Liver (tissue), 8 donors: ENCODE measurements at regions not wholly inside any gene's neighbourhood (a gene's known extent, or its start where the extent isn't known, plus 50 kb on each side); places are given as distances from the start of the nearest gene placed in this dataset.

Source experiments
- DNase-seq: peaks from one replicate; pipeline ENCODE4 v3.0.0-alpha.2; 2017; ENCODE audit warnings: low spot score
- H3K27ac ChIP-seq, 2 donors: one replicate each; pipeline ENCODE4 v1.7.0; 2013; ENCODE audit warnings: inconsistent platforms in 2 of 2, low read length in 2 of 2, control low read depth in 1 of 2, low read depth in 1 of 2, mild to moderate bottlenecking in 1 of 2
- H3K27me3 ChIP-seq, 4 donors: one replicate each; pipeline versions ENCODE4 v1.6.1 to v1.7.0; 2013; ENCODE audit warnings: low read length in 3 of 4, inconsistent platforms in 1 of 4, mild to moderate bottlenecking in 1 of 4, moderate library complexity in 1 of 4; ENCODE audit not compliant: control insufficient read depth in 4 of 4, insufficient read depth in 4 of 4
- H3K36me3 ChIP-seq, 4 donors: one replicate each; pipeline versions ENCODE4 v1.6.1 to v1.7.0; 2013; ENCODE audit warnings: low read length in 3 of 4, mild to moderate bottlenecking in 3 of 4, low read depth in 1 of 4, moderate library complexity in 1 of 4; ENCODE audit not compliant: control insufficient read depth in 4 of 4, insufficient read depth in 3 of 4
- H3K4me1 ChIP-seq, 4 donors: one replicate each; pipeline versions ENCODE4 v1.6.1 to v1.7.0; 2013; ENCODE audit warnings: low read length in 3 of 4, mild to moderate bottlenecking in 3 of 4, moderate library complexity in 1 of 4; ENCODE audit not compliant: control insufficient read depth in 4 of 4, insufficient read depth in 4 of 4
- H3K4me3 ChIP-seq, 3 donors: one replicate each; pipeline versions ENCODE4 v1.6.1 to v1.7.0; 2013; ENCODE audit warnings: low read length in 3 of 3, control low read depth in 1 of 3, low read depth in 1 of 3, mild to moderate bottlenecking in 1 of 3
- H3K9ac ChIP-seq, 2 donors: one replicate each; pipeline ENCODE4 v1.7.0; 2013; ENCODE audit warnings: low read length in 2 of 2, mild to moderate bottlenecking in 2 of 2, moderate library complexity in 2 of 2, control low read depth in 1 of 2, low read depth in 1 of 2
- H3K9me3 ChIP-seq, 4 donors: one replicate each; pipeline versions ENCODE4 v1.6.1 to v1.7.0; 2013; ENCODE audit warnings: low read length in 3 of 4; ENCODE audit not compliant: control insufficient read depth in 4 of 4
- ATF3 ChIP-seq: IDR thresholded peaks from 2 replicates; pipeline ENCODE4 v1.6.1; 2016; ENCODE audit warnings: antibody characterized with exemption
- EGR1 ChIP-seq, 2 donors: IDR thresholded peaks; 2 replicates each; pipeline ENCODE4 v1.6.1; 2016 to 2018; ENCODE audit warnings: antibody characterized with exemption in 2 of 2, low read depth in 2 of 2
- FOXA1 ChIP-seq: IDR thresholded peaks from 2 replicates; pipeline ENCODE4 v1.6.1; 2016; ENCODE audit warnings: antibody characterized with exemption
- FOXA2 ChIP-seq: IDR thresholded peaks from 2 replicates; pipeline ENCODE4 v1.6.1; 2016; ENCODE audit warnings: antibody characterized with exemption
- GABPA ChIP-seq, 2 donors: IDR thresholded peaks in 1 of 2; conservative IDR thresholded peaks in 1 of 2; 2 replicates each; pipeline ENCODE4 v1.6.1; 2016; ENCODE audit warnings: antibody characterized with exemption in 2 of 2, mild to moderate bottlenecking in 1 of 2, moderate library complexity in 1 of 2
- HNF4A ChIP-seq, 2 donors: conservative IDR thresholded peaks; 2 replicates each; pipeline ENCODE4 v1.6.1; 2016; ENCODE audit warnings: antibody characterized with exemption in 2 of 2, mild to moderate bottlenecking in 2 of 2
- HNF4G ChIP-seq: IDR thresholded peaks from 2 replicates; pipeline ENCODE4 v1.6.1; 2016; ENCODE audit warnings: antibody characterized with exemption
- JUND ChIP-seq, 2 donors: IDR thresholded peaks; 2 replicates each; pipeline ENCODE4 v1.6.1; 2016; ENCODE audit warnings: antibody characterized with exemption in 2 of 2
- MAX ChIP-seq: IDR thresholded peaks from 2 replicates; pipeline ENCODE4 v1.6.1; 2016; ENCODE audit warnings: antibody characterized with exemption
- NR2F2 ChIP-seq: IDR thresholded peaks from 2 replicates; pipeline ENCODE4 v1.6.1; 2016; ENCODE audit warnings: antibody characterized with exemption
- RAD21 ChIP-seq, 2 donors: IDR thresholded peaks; 2 replicates each; pipeline ENCODE4 v1.6.1; 2016; ENCODE audit warnings: antibody characterized with exemption in 2 of 2, mild to moderate bottlenecking in 2 of 2
- REST ChIP-seq: IDR thresholded peaks from 2 replicates; pipeline ENCODE4 v1.6.1; 2016; ENCODE audit warnings: antibody characterized with exemption, mild to moderate bottlenecking
- RXRA ChIP-seq, 2 donors: IDR thresholded peaks; 2 replicates each; pipeline ENCODE4 v1.6.1; 2017 to 2018; ENCODE audit warnings: antibody characterized with exemption in 2 of 2, mild to moderate bottlenecking in 1 of 2
- SP1 ChIP-seq: IDR thresholded peaks from 2 replicates; pipeline ENCODE4 v1.6.1; 2018; ENCODE audit warnings: antibody characterized with exemption, mild to moderate bottlenecking
- TAF1 ChIP-seq: conservative IDR thresholded peaks from 2 replicates; pipeline ENCODE4 v1.6.1; 2016; ENCODE audit warnings: antibody characterized with exemption, mild to moderate bottlenecking
- YY1 ChIP-seq: IDR thresholded peaks from 2 replicates; pipeline ENCODE4 v1.6.1; 2016; ENCODE audit warnings: antibody characterized with exemption, mild to moderate bottlenecking
- ZBTB33 ChIP-seq: IDR thresholded peaks from 2 replicates; pipeline ENCODE4 v1.6.1; 2016; ENCODE audit warnings: antibody characterized with exemption
- WGBS: extraction: QIAGEN DNeasy Blood & Tissue Kit; methylation state at CpG from one replicate; pipeline ENCODE4 v1.1.7; 2013; 5-methylcytosine and 5-hydroxymethylcytosine counted together
- TF ChIP-seq, protein P1 (sequence below): fragments of 150-350 bp; IDR thresholded peaks from 2 replicates; pipeline ENCODE4 v1.5.1; 2017; ENCODE audit warnings: improper control_type of control experiment, low read depth, low read length; ENCODE audit not compliant: missing input control
- donor health status: healthy.
- donor health status: healthy.
- donor health status: healthy.
- donor health status: healthy.
- donor health status: healthy.

DNA sequence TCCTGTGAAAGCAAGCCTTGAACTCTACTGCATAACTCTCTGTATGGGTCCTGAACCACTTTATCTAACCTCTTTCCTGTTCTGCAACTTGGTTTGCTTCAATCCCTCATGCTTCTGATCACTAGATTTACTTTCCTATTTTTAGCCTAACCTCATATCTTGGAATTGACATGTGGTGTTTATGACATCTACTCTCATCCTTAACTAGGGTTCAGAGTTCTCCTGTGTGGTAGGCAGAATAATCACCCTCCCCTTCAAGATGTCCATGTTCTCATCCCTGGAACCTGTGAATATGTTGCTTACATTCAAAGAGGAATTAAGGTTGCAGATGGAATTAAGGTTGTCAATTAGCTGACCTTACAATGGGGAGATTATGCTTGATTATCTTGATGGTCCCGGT, 67.4 kb upstream of the STXBP6 start:
- Histone ChIP-seq H3K27ac (no peak overlapping the region), H3K27me3 (no peaks in the 10 kb centered on the region), H3K4me3 (no peak overlapping the region), H3K36me3 (no peaks in the 10 kb centered on the region), H3K9me3 (no peaks in the 10 kb centered on the region), H3K9ac (no peak overlapping the region), H3K4me1 (no peaks in the 10 kb centered on the region)
- WGBS: 90% methylated on average over 1 of the region's 1 CpG
- DNase-seq: no peak
- TF ChIP-seq HNF4A (conservative IDR thresholded peaks at IDR 0.05) (no peak), RAD21 (IDR thresholded peaks at IDR 0.05) (no peak), YY1 (no peak), SP1 (no peak), ZBTB33 (no peak), FOXA2 (no peak)

DNA sequence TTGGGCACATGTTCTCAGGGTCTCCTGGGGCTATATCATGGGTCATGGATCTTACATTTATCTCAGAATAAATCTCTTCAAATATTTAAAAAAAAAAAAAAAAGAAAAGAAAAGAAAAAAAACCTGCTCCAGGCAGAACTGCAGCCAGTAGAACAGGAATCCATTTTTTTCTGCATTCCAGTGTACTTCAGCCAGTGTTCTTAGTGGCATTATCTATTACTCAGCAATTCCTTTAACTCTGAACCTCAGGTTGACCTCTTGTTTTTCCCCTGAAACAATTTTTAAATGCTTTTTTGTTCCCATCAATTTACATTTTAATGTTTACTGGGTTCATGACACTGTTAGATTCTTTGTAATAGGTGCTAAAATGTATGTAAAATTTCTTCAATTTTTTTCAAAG, 66.7 kb upstream of the STXBP6 start:
- no peak for DNase-seq
- no peaks in the 10 kb centered on the region for H3K4me1 ChIP-seq

DNA sequence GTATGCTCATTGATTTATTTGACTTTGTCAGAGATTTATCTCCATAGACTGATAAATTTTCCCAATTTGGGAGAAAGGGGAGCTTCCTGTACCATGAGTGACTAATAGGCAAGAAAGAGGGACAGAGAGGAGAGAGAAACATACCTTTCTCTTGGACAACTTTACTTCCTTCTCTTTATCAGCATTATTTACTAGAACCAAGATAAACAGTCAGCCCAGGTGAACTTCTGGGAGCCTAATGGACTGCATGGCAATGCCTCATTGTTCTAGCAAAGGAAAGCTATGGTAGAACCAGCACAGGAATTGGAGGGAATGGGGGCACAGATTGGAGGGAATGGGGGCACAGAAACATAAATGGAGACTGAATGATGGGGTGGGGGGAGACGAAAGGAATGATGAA, 63.4 kb upstream of the STXBP6 start:
- no peaks in the 10 kb centered on the region for H3K36me3 ChIP-seq
- no peak overlapping the region for H3K9ac ChIP-seq
- H3K27me3 ChIP-seq: peaks cover 0 to 5% (median 0%) of the 10 kb centered on the region in 4 donors
- TF ChIP-seq SP1: no peak
- TF ChIP-seq FOXA2: no peak
- no peak for TF ChIP-seq RXRA (IDR thresholded peaks at IDR 0.05)
- no peak for TF ChIP-seq JUND (IDR thresholded peaks at IDR 0.05)
- TF ChIP-seq NR2F2: no peak
- no peak for TF ChIP-seq GABPA (IDR thresholded peaks at IDR 0.05 in 1 of 2, conservative IDR thresholded peaks at IDR 0.05 in 1 of 2)
- TF ChIP-seq HNF4G: no peak
- no peak for TF ChIP-seq MAX
- TF ChIP-seq TAF1: no peak
- no peak for TF ChIP-seq YY1
- TF ChIP-seq EGR1 (IDR thresholded peaks at IDR 0.05; ENCODE audit: low read depth in 2 of 2): no peak
- no peak for TF ChIP-seq ZBTB33
- no peak for TF ChIP-seq FOXA1
- TF ChIP-seq ATF3: no peak
- TF ChIP-seq, protein P1, sequence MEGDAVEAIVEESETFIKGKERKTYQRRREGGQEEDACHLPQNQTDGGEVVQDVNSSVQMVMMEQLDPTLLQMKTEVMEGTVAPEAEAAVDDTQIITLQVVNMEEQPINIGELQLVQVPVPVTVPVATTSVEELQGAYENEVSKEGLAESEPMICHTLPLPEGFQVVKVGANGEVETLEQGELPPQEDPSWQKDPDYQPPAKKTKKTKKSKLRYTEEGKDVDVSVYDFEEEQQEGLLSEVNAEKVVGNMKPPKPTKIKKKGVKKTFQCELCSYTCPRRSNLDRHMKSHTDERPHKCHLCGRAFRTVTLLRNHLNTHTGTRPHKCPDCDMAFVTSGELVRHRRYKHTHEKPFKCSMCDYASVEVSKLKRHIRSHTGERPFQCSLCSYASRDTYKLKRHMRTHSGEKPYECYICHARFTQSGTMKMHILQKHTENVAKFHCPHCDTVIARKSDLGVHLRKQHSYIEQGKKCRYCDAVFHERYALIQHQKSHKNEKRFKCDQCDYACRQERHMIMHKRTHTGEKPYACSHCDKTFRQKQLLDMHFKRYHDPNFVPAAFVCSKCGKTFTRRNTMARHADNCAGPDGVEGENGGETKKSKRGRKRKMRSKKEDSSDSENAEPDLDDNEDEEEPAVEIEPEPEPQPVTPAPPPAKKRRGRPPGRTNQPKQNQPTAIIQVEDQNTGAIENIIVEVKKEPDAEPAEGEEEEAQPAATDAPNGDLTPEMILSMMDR: no peak
- TF ChIP-seq RAD21 (IDR thresholded peaks at IDR 0.05): no peak
- no peak for TF ChIP-seq REST
- no peaks in the 10 kb centered on the region for H3K9me3 ChIP-seq
- no peaks in the 10 kb centered on the region for H3K4me1 ChIP-seq
- H3K4me3 ChIP-seq: no peak overlapping the region
- 56% methylated on average over 1 of the region's 1 CpG for WGBS
- no peak overlapping the region for H3K27ac ChIP-seq
- no peak for DNase-seq

More for the DNA sequence above, 66.7 kb upstream of the STXBP6 start:
- Histone ChIP-seq H3K9ac (no peak overlapping the region), H3K36me3 (no peaks in the 10 kb centered on the region), H3K4me3 (no peak overlapping the region), H3K9me3 (no peaks in the 10 kb centered on the region), H3K27ac (no peak overlapping the region), H3K27me3 (no peaks in the 10 kb centered on the region)
- TF ChIP-seq RAD21 (IDR thresholded peaks at IDR 0.05): no peak
